Fibroblast of gingiva (primary cell): ENCODE measurements at regions not wholly inside any gene's neighbourhood (a gene's known extent, or its start where the extent isn't known, plus 50 kb on each side); places are given as distances from the start of the nearest gene placed in this dataset.
A peak's percentile ranks its signal among the peaks of the same experiment; 100 is the strongest.

Experiments used
- DNase-seq: peaks from one replicate; pipeline ENCODE4 v3.0.0-alpha.2; 2011; ENCODE audit warnings: low read depth

GRCh38 chr10:27599546-27599945, 95.4 kb downstream of the RAB18 start:
- no peak for DNase-seq

- DNase-seq, result no peak
Measured at GRCh38 chr10:27600930-27601329, 96.8 kb downstream of the RAB18 start.

GRCh38 chr10:27601503-27601902, 97.4 kb downstream of the RAB18 start:
- DNase-seq, result peak; percentile 28

- DNase-seq, result no peak
Measured at GRCh38 chr10:27601946-27602538, 97.9 kb downstream of the RAB18 start.

- no peak for DNase-seq
Measured at GRCh38 chr10:27603104-27603503, 99.0 kb downstream of the RAB18 start.

GRCh38 chr10:27605318-27605717, 101.2 kb downstream of the RAB18 start:
- no peak for DNase-seq

GRCh38 chr10:27607591-27607990, 103.5 kb downstream of the RAB18 start:
- no peak for DNase-seq

GRCh38 chr10:27611236-27611635, 107.1 kb downstream of the RAB18 start:
- peak; percentile 88 for DNase-seq

- DNase-seq, result no peak
Measured at GRCh38 chr10:27611744-27612550, 107.8 kb downstream of the RAB18 start.

- DNase-seq, result no peak
Measured at GRCh38 chr10:27612551-27613035, 108.5 kb downstream of the RAB18 start.

GRCh38 chr10:27614776-27615175, 110.7 kb downstream of the RAB18 start:
- no peak for DNase-seq

GRCh38 chr10:27618036-27618615, 114.0 kb downstream of the RAB18 start:
- peak; percentile 80 for DNase-seq

- DNase-seq, result peak; percentile 42
Measured at GRCh38 chr10:27618906-27619305, 114.8 kb downstream of the RAB18 start.

GRCh38 chr10:27619329-27619728, 115.2 kb downstream of the RAB18 start:
- DNase-seq, result no peak

- peak; percentile 95 for DNase-seq
Measured at GRCh38 chr10:27620430-27621397, 116.6 kb downstream of the RAB18 start.

- no peak for DNase-seq
Measured at GRCh38 chr10:27621461-27621860, 117.4 kb downstream of the RAB18 start.

- peak; percentile 19 for DNase-seq
Measured at GRCh38 chr10:27622596-27622995, 118.5 kb downstream of the RAB18 start.
